GM18861 (cell line): ENCODE measurements at regions not wholly inside any gene's neighbourhood (a gene's known extent, or its start where the extent isn't known, plus 50 kb on each side); places are given as distances from the start of the nearest gene placed in this dataset.

ENCODE experiments used
- ATAC-seq: cut with Tn5 transposase; IDR thresholded peaks from one replicate; pipeline ENCODE4 v1.9.1; 2021; ENCODE audit not compliant: unreplicated experiment

DNA sequence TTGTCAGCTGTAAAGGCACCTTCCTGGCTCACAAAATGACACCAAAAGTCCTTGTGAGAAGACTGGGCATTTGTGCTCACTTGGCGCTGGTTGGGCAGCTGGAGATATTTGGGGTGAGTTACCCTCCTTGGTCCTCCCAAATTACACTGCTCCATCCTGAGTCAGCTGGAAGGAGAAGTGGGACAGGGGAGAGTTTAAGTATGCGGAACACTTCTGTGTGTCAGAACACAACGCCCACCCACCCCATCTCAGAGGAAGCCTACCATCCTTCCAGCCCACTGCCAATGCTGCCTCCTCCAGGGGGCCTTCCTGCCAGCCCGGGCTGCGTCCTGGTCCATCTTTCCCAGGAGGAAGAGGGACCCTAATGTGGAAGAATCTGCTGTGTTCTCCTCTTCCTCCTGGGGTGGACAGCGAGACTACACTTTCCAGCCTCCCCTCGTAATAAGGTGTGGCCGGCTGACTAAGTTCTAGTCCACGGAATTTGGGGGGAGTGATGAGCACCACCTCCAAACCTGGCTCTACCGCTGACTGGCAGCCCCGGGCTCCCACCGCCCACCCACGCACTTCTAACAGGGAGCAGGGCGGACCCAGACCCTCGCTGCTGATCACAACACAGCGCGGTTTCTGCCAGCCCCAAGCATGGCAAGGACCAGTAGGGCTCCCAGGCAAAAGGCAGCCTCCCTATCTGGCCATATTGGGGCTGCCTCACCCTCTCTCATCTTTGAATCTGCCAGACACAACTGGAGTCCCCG lies 265.0 kb downstream of the XXYLT1 start:
- ATAC-seq, result no peak

DNA sequence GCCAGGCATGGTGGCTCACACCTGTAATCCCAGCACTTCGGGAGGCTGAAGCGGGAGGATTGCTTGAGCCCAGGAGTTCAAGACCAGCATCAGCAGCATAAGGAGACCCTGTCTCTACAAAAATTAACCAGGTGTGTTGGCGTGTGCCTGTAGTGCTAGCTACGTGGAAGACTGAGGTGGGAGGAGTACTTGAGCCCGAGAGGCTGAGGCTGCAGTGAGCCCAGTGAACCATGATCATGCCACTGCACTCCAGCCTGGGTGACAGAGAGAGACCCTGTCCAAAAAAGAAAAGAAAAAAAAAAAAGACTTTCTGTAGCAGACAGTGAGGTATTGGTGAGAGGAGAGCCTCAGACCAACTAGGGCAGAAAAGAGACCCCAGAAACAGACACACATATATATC lies 263.8 kb downstream of the XXYLT1 start:
- no peak for ATAC-seq

DNA sequence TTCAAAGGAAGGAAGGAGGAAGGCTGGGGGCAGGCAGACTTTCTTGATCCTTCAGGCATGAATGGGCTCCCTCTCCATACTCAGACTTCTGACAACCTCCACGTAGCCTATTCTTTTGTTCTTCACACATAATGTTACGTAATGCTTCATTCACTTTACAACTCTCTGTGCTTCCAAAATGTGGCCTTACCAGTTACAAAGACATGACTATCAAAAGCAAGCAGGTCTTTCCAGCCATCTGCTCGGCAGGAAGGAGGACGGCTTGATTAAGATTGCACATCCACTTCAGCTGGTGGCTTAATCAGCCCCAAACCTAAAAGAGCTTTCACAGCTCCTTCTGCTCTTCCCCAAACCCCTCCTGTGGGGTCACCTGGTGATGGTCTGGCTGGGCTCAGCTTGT lies 263.2 kb downstream of the XXYLT1 start:
- no peak for ATAC-seq

DNA sequence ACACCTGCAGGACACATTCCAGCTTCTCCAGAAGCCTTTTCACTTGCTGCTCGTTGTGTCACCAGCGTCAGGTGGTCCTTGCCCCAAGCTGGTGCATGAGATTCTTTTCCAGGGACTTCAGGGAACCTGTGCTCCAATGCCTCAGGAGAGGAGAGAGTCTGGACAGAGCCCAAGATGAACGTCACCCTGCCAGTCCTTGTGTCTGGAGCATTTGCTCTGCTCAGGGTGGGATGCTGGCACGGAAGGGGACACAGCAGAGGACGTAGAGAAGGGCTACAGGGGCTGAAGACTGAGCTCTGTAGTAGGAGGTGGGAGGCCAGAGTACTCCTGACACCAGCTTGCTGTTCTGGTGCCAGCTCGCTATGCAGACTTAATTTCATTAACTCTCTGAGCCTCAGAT lies 262.1 kb downstream of the XXYLT1 start:
- no peak for ATAC-seq

DNA sequence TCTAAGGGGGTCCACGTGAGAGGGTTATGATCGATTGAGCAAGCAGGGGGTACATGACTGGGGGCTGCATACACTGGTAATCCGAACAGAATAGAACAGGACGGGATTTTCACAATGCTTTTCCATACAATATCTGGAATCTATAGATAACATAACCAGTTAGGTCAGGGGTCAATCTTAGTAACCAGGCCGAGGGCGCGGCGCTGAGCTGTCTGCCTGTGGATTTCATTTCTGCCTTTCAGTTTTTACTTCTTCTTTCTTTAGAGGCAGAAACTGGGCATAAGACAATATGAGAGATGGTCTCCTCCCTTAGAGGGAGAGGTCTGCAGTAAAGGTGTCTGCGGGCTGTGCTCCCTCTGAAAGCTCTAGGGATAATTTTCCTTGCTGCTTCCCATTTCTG lies 261.3 kb downstream of the XXYLT1 start:
- no peak for ATAC-seq

DNA sequence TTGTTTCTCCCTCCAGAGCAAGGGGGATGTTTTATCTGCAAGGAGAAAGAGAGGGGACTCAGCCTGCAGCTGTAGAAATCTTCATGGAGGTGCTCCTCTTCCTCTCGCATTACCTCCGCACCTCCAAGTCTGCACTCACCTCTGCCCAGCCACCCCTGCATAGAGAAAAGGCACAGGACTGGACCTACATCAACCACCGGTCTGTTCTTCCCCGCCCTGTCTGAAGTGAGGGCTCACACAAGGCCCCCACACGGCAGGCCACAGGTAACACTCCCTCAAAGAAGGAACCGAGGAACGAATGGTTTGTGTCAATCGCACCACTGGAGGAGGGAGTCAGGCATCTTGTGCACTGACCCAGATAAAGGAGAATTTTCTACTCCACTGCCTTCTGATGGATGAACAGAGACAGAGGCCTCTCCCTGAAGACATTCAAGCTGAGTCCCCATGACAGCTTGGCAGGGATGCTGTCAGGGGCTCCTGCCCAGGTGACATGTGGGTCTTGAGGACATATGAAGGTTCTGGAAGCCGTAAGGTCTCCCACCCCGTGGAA lies 260.3 kb downstream of the XXYLT1 start:
- no peak for ATAC-seq

DNA sequence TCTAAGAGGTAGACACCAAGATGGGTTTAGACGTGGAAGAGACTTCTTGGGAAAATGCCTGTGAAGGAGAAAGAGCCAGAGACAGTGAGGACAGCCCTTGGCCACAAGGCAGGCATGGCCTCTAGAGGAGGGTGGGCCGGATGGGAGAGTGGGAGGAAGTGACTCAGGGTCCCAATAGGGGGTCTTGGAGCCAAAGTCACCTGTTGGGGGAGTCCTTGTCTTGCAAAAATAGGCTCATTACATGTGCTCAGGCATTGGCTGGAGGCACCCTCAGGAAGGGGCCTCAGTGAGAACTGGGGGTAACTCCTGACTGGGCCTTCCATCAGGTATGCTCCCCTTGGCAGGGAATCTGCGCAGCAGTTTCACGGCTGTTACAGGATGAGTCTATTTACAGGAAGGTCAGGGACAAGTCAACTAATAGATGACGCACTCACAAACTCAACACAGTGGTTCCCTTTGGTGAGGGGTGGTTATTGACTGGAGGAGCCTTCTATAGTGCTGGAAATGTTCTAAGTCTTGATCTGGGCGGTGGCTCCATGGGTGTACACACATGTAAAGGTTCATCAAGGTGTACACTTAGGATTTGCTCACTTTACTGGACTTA lies 259.6 kb downstream of the XXYLT1 start:
- no peak for ATAC-seq

DNA sequence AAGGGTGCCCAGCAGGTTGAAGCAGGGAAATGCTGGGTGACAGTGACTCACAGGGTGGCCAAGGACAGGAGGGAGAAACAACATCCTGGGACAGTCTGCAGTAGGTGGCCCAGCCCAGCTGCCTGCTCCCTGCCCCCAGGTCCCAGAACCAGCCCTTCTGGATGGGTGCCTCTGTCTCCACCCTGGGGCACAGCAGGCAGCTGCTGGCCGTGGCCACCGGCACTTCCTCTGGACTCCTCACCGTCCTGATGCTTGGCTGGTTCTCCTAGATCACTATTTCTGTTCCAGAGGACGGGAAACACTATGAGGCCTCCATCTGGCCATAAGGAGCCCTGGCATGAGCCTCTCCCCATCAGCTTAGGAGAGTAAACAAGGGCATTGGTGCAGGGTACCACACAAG lies 258.9 kb downstream of the XXYLT1 start:
- no peak for ATAC-seq

DNA sequence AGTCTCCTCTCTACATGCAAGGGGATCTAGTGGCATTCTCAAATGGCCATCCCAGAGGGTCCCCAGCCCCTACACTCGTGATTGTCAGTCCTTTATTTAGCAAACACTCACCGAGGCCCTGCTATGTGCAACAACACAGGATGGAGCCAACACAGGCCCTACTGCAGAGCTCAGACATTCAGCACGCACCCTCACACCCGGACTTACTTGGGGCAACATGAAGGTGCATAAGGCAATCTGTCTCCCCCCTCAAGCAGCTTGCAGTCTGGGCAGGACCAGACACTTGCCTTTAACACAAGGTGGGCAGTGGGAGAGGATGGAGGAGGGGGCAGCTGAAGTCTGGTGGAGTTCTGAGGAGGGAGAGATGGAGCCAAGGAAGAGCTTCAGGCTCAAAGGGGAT lies 258.4 kb downstream of the XXYLT1 start:
- no peak for ATAC-seq

DNA sequence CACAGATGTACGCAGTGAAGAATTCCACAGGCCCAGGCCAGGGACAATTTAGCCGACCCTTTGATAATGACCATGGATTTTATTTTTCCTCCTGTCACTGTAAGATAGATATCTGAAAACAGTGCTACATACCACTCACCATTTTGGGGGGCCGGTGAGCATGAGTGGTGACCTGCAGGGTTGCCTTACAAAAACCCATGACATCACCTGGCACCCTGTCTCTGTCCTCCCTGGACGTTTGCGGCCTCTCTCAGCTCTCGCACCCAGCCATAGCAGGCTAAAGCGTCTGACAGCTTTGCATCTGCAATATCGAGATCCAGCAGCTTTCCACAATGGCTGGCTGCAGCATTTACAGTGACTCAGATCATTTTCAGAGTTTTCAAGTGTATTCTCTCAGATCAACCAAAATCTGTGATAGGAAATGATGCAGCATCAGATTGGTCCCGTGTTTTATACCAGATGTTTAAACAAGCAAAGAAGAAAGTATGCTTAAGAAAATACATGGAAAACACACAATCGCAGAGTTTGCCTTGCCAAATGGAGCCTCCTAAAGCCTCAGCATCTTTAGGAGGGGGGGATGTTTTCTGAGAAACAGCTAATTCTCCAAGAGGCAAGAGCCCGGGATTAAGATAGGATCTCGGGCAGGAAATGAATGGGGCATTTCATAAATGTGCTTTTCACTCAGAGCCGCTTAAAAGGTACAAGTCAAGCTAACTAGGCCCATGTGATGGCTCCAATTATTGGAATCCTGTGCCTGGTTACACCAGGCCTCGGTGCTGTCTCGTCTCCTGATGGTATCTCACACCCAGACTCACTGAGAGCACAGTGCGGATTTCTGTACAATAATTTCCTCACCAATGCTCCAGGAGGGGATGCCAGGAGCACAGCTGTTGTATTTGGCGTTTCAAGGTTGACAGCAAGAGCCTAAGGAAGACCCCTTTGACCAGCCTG lies 257.3 kb downstream of the XXYLT1 start:
- ATAC-seq, result no peak

DNA sequence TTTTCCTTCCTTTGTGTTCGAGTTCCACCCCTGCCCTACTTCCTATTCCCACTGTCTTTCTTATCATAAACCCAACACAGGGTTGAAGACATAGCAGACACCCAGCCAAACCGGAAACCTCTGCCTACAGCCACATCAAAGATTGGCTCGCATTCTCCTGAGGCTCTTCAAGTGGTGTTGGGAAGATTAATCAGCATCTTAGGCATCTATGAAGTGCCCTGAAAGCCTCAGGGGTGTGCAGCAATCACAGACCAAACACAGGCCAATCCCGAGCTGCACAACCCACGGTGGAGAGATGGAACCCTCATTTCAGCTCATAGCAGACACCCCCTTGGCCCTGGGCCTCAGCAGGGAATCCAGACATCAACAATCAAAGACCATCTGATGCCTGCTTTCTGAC lies 255.9 kb downstream of the XXYLT1 start:
- no peak for ATAC-seq

DNA sequence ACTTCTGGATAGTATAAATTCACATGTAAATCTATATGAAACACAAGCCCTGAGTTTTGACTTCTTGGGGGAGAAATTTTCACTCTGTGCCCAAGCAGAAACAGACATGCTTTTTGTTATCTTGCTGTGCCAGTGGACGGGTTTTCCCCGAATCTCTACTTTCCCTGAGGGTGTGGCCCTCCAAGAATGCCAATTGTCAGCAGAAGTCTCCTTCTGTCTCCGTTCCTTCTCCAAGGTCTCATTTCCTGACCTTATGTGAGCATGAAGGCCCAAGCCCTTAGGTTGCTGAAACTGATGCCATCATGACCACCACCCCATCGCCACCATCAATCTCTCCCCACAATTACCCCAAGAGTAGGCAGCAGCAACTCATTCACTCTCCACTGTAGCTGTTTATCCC lies 253.8 kb downstream of the XXYLT1 start:
- no peak for ATAC-seq
